AG09309 (cell line): ENCODE measurements at regions not wholly inside any gene's neighbourhood (a gene's known extent, or its start where the extent isn't known, plus 50 kb on each side); places are given as distances from the start of the nearest gene placed in this dataset.

ENCODE experiments used
- DNase-seq: peaks from one replicate; pipeline ENCODE4 v3.0.0-alpha.2; 2010; ENCODE audit warnings: low read depth
- H3K4me3 ChIP-seq: 2 replicates; pipeline ENCODE4 v1.5.1; 2011; ENCODE audit warnings: mild to moderate bottlenecking, low read depth, low read length, moderate library complexity; ENCODE audit not compliant: control insufficient read depth
- CTCF ChIP-seq: IDR thresholded peaks from 2 replicates; pipeline ENCODE4 v1.5.1; 2011; ENCODE audit warnings: mild to moderate bottlenecking, low read depth, low read length, inconsistent platforms; ENCODE audit not compliant: insufficient read depth, control insufficient read depth; ENCODE audit errors: missing control alignments

GRCh38 chr4:100695039-100695654 lies 177.3 kb upstream of the EMCN start:
- no peak overlapping the region for H3K4me3 ChIP-seq
- no peak for TF ChIP-seq CTCF
- DNase-seq, result no peak

GRCh38 chr4:100694467-100694866 lies 176.6 kb upstream of the EMCN start:
- H3K4me3 ChIP-seq, result no peak overlapping the region
- DNase-seq, result no peak
- TF ChIP-seq CTCF, result no peak

- no peak for DNase-seq
- TF ChIP-seq CTCF, result no peak
- no peak overlapping the region for H3K4me3 ChIP-seq
These were observed 173.0 kb upstream of the EMCN start for GRCh38 chr4:100690812-100691211.

- DNase-seq, result no peak
- TF ChIP-seq CTCF, result no peak
- H3K4me3 ChIP-seq, result no peak overlapping the region
These were observed 170.5 kb upstream of the EMCN start for GRCh38 chr4:100688368-100688767.

- TF ChIP-seq CTCF, result no peak
- DNase-seq, result no peak
- H3K4me3 ChIP-seq, result no peak overlapping the region
These were observed 164.8 kb upstream of the EMCN start for GRCh38 chr4:100682477-100683218.

GRCh38 chr4:100681289-100681688 lies 163.5 kb upstream of the EMCN start:
- no peak for TF ChIP-seq CTCF
- DNase-seq, result no peak
- H3K4me3 ChIP-seq, result no peak overlapping the region
